ENCODE measurements at regions not wholly inside any gene's neighbourhood (a gene's known extent, or its start where the extent isn't known, plus 50 kb on each side); places are given as distances from the start of the nearest gene placed in this dataset.
A peak's percentile ranks its signal among the peaks of the same experiment; 100 is the strongest.
"Not testable (repeated sequence)": the region's sequence is repeated elsewhere in the genome, so short reads cannot be mapped to it uniquely, and the experiment has no call there.

- in situ Hi-C loops (cut with HindIII; ENCODE audit: low pct_ligation_motif_present, low sequenced_read_pairs): no loop called here
- Histone ChIP-seq H3K27ac (no peak overlapping the region), H3K27me3 (replicated peaks) (no peaks in the 10 kb centered on the region), H3K36me3 (replicated peaks) (no peaks in the 10 kb centered on the region), H3K4me3 (ENCODE audit: low read depth, low read length) (no peak overlapping the region)
- DNase-seq: no peak
- peak; percentile 35 for TF ChIP-seq CTCF (IDR thresholded peaks at IDR 0.05; ENCODE audit: low read depth, low read length, missing control alignments)
Measured at GRCh38 chr5:155147222-155147621, 133.7 kb downstream of the KIF4B start.

- H3K4me3 ChIP-seq (ENCODE audit: low read depth, low read length): no peak overlapping the region
- no peak for TF ChIP-seq CTCF (IDR thresholded peaks at IDR 0.05; ENCODE audit: low read depth, low read length, missing control alignments)
- H3K27ac ChIP-seq: no peak overlapping the region
- in situ Hi-C loops (cut with HindIII; ENCODE audit: low pct_ligation_motif_present, low sequenced_read_pairs): no loop called here
- H3K36me3 ChIP-seq (replicated peaks): no peaks in the 10 kb centered on the region
- no peaks in the 10 kb centered on the region for H3K27me3 ChIP-seq (replicated peaks)
- no peak for DNase-seq
Measured at GRCh38 chr5:155148694-155149093, 135.1 kb downstream of the KIF4B start.

- in situ Hi-C loops (cut with HindIII; ENCODE audit: low pct_ligation_motif_present, low sequenced_read_pairs): no loop called here
- Histone ChIP-seq H3K27ac (no peak overlapping the region), H3K36me3 (replicated peaks) (no peaks in the 10 kb centered on the region), H3K4me3 (ENCODE audit: low read depth, low read length) (no peak overlapping the region), H3K27me3 (replicated peaks) (no peaks in the 10 kb centered on the region)
- TF ChIP-seq CTCF (IDR thresholded peaks at IDR 0.05; ENCODE audit: low read depth, low read length, missing control alignments): no peak
- DNase-seq: no peak
Measured at GRCh38 chr5:155150012-155150411, 136.5 kb downstream of the KIF4B start.

- H3K27me3 ChIP-seq (replicated peaks): no peaks in the 10 kb centered on the region
- no peak overlapping the region for H3K27ac ChIP-seq
- DNase-seq: no peak
- in situ Hi-C loops (cut with HindIII; ENCODE audit: low pct_ligation_motif_present, low sequenced_read_pairs): no loop called here
- H3K36me3 ChIP-seq (replicated peaks): no peaks in the 10 kb centered on the region
- H3K4me3 ChIP-seq (ENCODE audit: low read depth, low read length): no peak overlapping the region
- no peak for TF ChIP-seq CTCF (IDR thresholded peaks at IDR 0.05; ENCODE audit: low read depth, low read length, missing control alignments)
Measured at GRCh38 chr5:155154973-155155372, 141.4 kb downstream of the KIF4B start.

- H3K36me3 ChIP-seq (replicated peaks); H3K4me3 ChIP-seq (ENCODE audit: low read depth, low read length); DNase-seq; H3K27ac ChIP-seq; in situ Hi-C loops (cut with HindIII; ENCODE audit: low pct_ligation_motif_present, low sequenced_read_pairs); H3K27me3 ChIP-seq (replicated peaks): not testable (repeated sequence)
Measured at GRCh38 chr5:155163084-155163483, 149.5 kb downstream of the KIF4B start.

- no peak for DNase-seq
- TF ChIP-seq CTCF (IDR thresholded peaks at IDR 0.05; ENCODE audit: low read depth, low read length, missing control alignments): no peak
- in situ Hi-C loops (cut with HindIII; ENCODE audit: low pct_ligation_motif_present, low sequenced_read_pairs): no loop called here
- Histone ChIP-seq H3K4me3 (ENCODE audit: low read depth, low read length) (no peak overlapping the region), H3K36me3 (replicated peaks) (no peaks in the 10 kb centered on the region), H3K27me3 (replicated peaks) (no peaks in the 10 kb centered on the region), H3K27ac (no peak overlapping the region)
Measured at GRCh38 chr5:155167736-155168135, 154.2 kb downstream of the KIF4B start.
